GM21360 (cell line): ENCODE measurements at regions not wholly inside any gene's neighbourhood (a gene's known extent, or its start where the extent isn't known, plus 50 kb on each side); places are given as distances from the start of the nearest gene placed in this dataset.
"Not testable (repeated sequence)": the region's sequence is repeated elsewhere in the genome, so short reads cannot be mapped to it uniquely, and the experiment has no call there.

Experiments used
- ATAC-seq: cut with Tn5 transposase; IDR thresholded peaks from one replicate; pipeline ENCODE4 v1.9.1; 2021; ENCODE audit warnings: mild to moderate bottlenecking, moderate library complexity; ENCODE audit not compliant: unreplicated experiment

- no peak for ATAC-seq
Measured at GRCh38 chr11:71154261-71154805, 98.0 kb downstream of the SHANK2 start.

DNA sequence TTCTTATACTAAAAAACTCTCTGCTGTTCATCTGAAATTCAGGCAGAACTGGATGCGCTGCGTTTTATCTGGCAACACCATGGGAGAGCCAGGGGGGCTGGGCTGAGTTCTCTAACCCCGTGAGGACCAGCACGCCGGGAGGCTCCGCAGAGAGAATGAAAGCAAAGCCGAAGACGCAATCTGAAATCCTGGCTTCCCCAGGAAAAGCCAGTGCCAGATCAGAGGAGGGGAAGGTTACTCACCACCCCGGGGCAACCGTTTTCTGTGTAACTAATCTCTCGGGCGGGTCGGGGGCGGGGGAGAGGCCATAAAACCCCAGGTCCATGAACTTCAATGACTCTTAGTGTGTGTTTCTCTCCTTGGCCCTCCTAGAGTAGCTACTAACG is 99.4 kb downstream of the SHANK2 start:
- ATAC-seq = no peak

GRCh38 chr11:71152312-71153004 is 99.9 kb downstream of the SHANK2 start:
- ATAC-seq = not testable (repeated sequence)

DNA sequence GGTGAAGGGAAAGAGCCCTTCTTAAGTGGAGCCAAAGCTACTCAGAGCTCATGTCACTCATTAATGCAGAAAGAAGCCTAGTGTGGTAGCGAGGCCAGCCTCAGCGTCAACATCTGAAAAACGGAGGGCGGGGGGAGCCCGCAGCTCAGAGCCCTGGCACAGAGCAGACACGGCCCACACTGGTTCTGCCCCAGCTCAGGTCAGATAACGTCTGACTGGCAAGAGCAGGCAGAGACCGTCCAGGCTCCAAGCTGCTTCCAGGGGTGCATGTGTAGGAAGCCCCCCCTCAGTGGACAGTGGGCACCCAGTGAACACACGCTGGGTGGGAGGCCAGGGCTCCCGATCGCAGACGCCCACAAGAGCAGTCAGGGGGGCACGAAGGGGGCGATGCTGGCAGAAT is 100.8 kb downstream of the SHANK2 start:
- ATAC-seq = no peak

GRCh38 chr11:71150859-71151258 is 101.5 kb downstream of the SHANK2 start:
- no peak for ATAC-seq

DNA sequence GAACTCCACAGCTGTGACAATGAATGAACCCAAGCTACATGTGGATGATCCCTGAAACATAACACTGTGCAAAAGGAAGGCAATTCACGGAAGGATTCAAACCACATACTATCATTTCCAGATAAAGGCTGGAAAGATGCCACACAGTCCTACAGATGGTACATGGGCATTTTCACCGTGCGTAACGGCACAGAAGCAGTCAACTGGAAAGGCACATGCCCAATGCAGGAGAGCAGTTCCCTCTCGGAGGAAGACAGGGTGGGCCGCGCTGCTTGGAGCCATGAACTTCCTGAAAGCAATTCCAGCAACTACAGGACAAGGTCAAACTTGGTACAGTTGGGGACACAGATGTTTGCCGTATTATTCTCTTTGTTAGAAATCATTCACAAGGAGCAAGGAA is 103.7 kb downstream of the SHANK2 start:
- no peak for ATAC-seq

GRCh38 chr11:71147331-71147730 is 105.0 kb downstream of the SHANK2 start:
- no peak for ATAC-seq

GRCh38 chr11:71146846-71147245 is 105.5 kb downstream of the SHANK2 start:
- no peak for ATAC-seq

GRCh38 chr11:71145988-71146824 is 106.2 kb downstream of the SHANK2 start:
- ATAC-seq = no peak

DNA sequence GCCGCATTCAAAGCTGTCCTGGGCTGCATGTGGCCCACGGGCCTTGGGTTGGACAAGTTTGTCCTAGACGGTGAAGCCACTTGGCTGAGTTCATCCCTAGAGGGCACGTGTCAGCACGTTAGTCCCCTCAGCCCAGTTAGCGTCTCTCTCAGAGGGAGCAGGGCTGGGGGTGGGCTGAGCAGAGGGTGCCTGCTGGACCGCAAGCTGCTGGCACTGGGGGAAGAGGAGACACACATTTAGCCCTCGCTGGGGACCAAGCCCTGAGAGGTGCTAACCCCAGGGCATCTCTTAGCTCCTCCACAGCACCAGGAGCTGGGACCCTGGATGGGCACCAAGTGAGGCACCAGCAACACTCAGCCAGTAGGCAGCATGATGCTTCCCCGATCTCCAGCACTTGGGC is 107.0 kb downstream of the SHANK2 start:
- no peak for ATAC-seq

GRCh38 chr11:71144736-71145135 is 107.6 kb downstream of the SHANK2 start:
- ATAC-seq = no peak

GRCh38 chr11:71144010-71144409 is 108.4 kb downstream of the SHANK2 start:
- no peak for ATAC-seq

DNA sequence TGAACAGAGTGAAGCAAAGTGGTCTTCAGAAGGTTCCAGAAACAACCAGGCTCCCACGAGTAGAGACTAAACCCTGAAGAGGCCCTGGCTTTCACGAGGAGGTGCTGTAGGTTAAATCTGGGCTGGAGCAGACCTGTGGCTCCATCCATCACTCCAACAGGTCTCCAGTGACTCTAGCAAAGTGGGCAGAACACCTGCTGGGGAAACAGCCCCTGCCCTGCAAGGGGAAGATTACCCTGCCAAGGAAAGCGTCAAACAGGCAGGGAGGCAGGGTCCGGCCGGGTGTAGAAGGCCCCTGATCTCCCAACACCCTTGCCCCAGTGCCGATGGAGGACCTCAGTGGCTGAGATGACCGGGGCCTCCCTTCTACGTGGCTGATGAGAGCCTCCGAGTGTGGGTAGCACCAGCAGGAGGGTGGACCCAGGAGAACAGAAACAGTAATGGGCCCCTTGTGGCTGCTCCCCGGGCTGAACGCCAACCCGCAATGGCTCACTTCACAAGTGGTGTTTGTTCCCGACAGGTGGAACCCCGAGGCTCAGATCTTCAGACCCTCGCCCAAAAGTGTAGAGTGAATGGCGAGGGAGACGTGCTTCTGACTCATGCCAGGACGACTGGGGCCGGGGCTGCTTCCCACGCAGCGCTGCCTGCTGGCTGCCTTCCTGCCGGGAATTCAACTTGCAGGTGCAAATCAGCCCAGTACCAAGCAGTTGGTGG is 112.0 kb downstream of the SHANK2 start:
- ATAC-seq = no peak

DNA sequence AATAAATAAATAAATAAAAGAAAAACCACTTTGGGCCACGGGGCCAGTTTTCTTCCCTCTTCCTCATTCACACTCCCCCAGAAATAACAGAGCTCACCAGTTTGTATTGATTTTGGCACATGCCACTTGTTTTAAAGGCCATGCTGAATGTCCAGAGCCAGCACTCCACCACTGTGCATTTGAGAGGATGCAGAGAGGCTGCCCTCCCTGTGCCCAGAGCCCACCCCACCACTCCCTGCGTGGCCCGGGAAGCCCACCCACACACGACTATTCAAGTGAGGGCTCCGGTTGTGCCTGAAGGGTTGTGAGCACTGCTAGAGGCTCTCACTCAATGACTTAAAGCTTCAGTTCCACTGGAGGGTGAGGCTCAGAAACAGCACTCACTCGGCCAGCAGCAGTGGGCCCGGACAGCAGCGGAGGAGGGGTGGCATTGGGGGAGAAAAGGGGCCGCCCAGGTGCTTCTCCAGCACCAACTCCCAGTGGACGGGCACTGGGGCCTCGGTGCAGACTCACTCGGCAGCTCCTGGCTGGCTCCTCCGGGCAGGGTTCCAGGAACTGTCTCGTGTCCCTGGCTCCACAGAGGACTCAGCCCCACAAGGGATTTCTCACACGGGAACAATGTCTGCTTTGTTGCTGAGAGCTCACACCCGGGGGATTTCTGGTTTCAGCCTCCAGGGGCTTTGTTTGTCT is 112.7 kb downstream of the SHANK2 start:
- ATAC-seq = no peak

DNA sequence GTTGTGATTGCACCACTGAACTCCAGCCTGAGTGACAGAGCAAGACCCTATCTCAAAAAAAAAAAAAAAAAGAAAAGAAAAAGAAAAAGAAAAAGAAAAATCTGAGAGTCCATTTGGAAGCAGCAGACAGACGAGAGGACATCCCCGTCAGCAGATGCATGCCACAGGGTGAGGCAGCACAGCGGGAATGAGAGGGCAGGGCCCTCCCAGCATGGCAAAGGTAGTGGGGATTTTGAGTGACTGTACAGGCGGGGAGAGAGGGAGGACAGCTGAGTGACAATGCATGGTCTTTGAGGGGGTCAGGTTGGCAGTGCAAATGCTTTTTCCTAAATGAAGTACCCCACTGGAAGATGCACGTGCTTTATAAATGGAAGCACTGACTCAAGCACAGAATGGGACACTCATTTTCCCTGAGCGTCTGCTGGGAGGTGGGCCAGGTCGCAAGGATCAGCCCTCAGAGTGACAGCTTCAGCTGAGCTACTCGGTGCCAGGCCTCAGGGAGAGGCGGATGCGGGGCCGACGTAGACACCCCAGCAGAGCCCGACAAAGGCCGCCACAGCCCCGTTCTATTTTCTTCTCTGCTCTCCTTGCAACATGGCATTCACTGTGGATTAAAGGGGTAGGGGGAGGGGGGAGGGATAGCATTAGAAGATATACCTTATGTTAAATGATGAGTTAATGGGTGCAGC is 113.5 kb downstream of the SHANK2 start:
- ATAC-seq = no peak

GRCh38 chr11:71137376-71137775 is 115.0 kb downstream of the SHANK2 start:
- no peak for ATAC-seq

DNA sequence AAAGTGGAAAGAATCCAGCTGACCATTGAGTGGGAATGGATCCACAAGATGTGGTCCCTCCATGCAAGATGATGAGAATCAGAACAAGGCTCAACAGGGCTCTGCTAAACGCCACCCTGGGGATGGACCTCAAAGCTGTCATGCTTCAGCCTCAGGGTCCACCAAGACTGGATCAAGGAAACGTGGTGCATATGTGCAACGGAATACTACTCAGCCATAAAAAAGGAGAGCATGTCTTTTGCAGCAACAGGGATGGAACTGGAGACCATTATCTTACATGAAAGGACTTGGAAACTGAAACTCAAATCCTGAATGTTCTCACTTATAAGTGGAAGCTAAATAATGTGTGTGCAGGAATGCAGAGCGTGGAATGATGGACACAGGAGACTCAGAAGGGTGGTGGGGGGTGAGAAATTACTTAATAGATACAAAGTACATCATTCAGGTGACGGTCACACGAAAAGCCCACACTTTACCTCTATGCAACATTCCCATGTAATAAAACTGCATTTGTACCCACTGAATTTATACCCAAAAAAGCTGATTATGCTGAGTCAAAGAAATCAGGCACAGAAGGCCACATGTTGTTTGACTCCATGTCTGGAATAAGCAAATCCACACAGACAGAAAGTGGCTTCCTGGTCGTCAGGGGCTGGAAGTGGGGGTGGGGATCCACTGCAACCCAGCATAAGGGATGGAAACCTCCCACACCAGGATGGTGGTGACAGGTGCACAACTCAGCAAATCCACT is 116.1 kb downstream of the SHANK2 start:
- no peak for ATAC-seq

DNA sequence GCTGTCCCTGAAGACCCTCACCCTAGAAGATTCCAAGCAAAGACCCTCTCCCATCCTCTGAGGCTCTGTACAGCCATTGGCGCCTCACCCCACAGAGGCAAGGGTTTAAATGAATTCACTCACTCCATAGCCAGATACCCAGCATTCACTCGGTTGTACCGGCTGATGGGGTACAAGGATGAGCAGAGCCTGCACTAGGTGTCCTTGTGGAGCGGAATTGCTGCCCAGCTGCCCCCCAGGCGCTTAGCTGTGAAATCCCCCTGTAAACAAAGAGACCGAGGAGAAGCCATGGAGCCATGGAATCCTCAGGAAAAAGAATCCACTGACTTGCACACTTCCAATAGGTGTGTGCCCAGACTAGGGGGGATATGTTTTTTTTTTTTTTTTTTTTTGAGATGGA is 117.3 kb downstream of the SHANK2 start:
- no peak for ATAC-seq

DNA sequence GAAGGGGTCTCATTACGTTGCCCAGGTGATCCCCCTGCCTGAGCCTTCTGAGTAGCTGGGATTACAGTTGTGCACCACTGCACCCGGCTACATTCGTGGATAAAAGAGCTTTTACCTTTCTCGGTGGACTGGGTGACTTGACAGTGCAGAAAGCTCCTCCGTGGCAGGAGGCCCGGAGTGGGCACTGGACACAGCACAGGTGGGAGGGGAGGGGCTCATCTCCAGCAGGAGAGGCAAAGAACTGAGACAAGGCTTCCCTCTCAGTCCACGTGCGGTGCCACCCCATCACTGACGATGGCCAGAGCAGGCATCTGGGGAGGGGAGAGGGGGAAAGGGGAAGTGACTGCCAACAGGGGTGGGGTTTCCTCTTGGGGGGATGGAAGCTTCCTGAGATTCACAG is 118.4 kb downstream of the SHANK2 start:
- no peak for ATAC-seq

DNA sequence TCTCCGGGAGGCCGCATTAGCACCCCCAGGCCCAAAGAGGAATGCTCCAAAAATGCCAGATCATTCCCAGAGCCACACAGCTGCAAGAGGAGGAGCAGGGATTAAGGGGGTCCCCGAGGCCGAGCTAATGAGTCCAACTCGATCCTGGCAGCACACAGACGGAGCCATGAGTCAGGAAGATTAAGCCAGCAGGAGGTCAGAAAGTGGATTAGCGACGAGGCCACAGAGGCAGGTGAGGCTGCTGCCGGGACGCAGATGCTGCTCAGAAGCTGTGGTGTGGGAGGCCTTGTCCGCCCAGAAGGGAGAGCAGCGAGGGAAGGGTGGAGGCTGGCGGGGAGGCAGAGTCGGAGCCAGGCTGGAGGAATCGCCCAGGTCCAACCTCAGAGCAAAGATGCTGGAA is 120.5 kb downstream of the SHANK2 start:
- no peak for ATAC-seq
